Stimulated activated CD4-positive, alpha-beta T cell treated with anti-CD3 and anti-CD28 coated beads, Interleukin-4, amount 100 ng/mL, for 4 hours (primary cell): ENCODE measurements at regions not wholly inside any gene's neighbourhood (a gene's known extent, or its start where the extent isn't known, plus 50 kb on each side); places are given as distances from the start of the nearest gene placed in this dataset.

Source experiments
- DNase-seq, 2 experiments: peaks; one replicate each; pipeline ENCODE4 v3.0.0-alpha.2; 2020

GRCh38 chr17:79216391-79216790, 141.8 kb downstream of the ENGASE start:
- no peak for DNase-seq

GRCh38 chr17:79215631-79216030, 141.0 kb downstream of the ENGASE start:
- DNase-seq = no peak

GRCh38 chr17:79214940-79215604, 140.4 kb downstream of the ENGASE start:
- no peak for DNase-seq

GRCh38 chr17:79214459-79214858, 139.8 kb downstream of the ENGASE start:
- DNase-seq = no peak

GRCh38 chr17:79213305-79213704, 138.7 kb downstream of the ENGASE start:
- no peak for DNase-seq

GRCh38 chr17:79212149-79213087, 137.8 kb downstream of the ENGASE start:
- no peak for DNase-seq

- no peak for DNase-seq
Observed at GRCh38 chr17:79211061-79211770, 136.6 kb downstream of the ENGASE start.

- no peak for DNase-seq
Observed at GRCh38 chr17:79210638-79211037, 136.0 kb downstream of the ENGASE start.

GRCh38 chr17:79207960-79208359, 133.3 kb downstream of the ENGASE start:
- no peak for DNase-seq

- DNase-seq = no peak
Observed at GRCh38 chr17:79205688-79206205, 131.1 kb downstream of the ENGASE start.

- no peak for DNase-seq
Observed at GRCh38 chr17:79204261-79204660, 129.6 kb downstream of the ENGASE start.

GRCh38 chr17:79203657-79204056, 129.0 kb downstream of the ENGASE start:
- no peak for DNase-seq

GRCh38 chr17:79203016-79203415, 128.4 kb downstream of the ENGASE start:
- no peak for DNase-seq

GRCh38 chr17:79202480-79202879, 127.9 kb downstream of the ENGASE start:
- DNase-seq = no peak

GRCh38 chr17:79201536-79202227, 127.1 kb downstream of the ENGASE start:
- DNase-seq = no peak

- DNase-seq = no peak
Observed at GRCh38 chr17:79201119-79201518, 126.5 kb downstream of the ENGASE start.

GRCh38 chr17:79196913-79197312, 122.3 kb downstream of the ENGASE start:
- no peak for DNase-seq

GRCh38 chr17:79192503-79193351, 118.1 kb downstream of the ENGASE start:
- DNase-seq = peak in 1 of 2 experiments; percentile 13

GRCh38 chr17:79191270-79191934, 116.8 kb downstream of the ENGASE start:
- no peak for DNase-seq

GRCh38 chr17:79189305-79189704, 114.7 kb downstream of the ENGASE start:
- DNase-seq = no peak

GRCh38 chr17:79188685-79189084, 114.1 kb downstream of the ENGASE start:
- DNase-seq = no peak
